ENCODE measurements at regions not wholly inside any gene's neighbourhood (a gene's known extent, or its start where the extent isn't known, plus 50 kb on each side); places are given as distances from the start of the nearest gene placed in this dataset.

DNA sequence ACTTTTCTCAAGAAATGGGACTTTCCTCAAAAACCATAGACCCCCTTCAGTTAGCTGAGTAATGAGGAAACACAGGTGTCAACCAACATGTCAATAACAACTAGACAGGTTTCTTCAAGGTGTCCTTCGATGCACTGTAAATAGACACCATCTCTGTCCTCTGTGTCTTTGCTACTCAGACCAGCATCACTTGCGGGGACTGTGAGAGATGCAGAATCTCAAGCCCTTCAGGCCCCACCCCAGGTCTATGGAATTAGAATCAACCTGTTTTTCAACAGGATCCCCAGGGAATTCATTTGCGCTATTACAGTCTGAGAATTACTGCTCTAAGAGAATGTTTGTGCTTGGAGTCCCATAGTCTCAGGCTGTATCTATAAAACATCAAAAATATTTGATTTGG, 469.9 kb downstream of the COG6 start:
- DNase-seq: no peak
- no peak for TF ChIP-seq CTCF (IDR thresholded peaks at IDR 0.05)
- TF ChIP-seq EP300 (IDR thresholded peaks at IDR 0.05): no peak
- no peak for TF ChIP-seq POLR2A (IDR thresholded peaks at IDR 0.05)
- WGBS, 3 donors: 94 to 98% (median 96%) methylated on average over 3 of the region's 3 CpGs
- Histone ChIP-seq H3K4me1 (ENCODE audit: insufficient read depth) (peaks cover 2% of the 10 kb centered on the region), H3K4me3 (no peak overlapping the region), H3K27me3 (no peaks in the 10 kb centered on the region), H3K36me3 (no peaks in the 10 kb centered on the region), H3K27ac (no peak overlapping the region), H3K9me3 (no peaks in the 10 kb centered on the region)
- intact Hi-C loops (cut with DNase I): no loop called here

DNA sequence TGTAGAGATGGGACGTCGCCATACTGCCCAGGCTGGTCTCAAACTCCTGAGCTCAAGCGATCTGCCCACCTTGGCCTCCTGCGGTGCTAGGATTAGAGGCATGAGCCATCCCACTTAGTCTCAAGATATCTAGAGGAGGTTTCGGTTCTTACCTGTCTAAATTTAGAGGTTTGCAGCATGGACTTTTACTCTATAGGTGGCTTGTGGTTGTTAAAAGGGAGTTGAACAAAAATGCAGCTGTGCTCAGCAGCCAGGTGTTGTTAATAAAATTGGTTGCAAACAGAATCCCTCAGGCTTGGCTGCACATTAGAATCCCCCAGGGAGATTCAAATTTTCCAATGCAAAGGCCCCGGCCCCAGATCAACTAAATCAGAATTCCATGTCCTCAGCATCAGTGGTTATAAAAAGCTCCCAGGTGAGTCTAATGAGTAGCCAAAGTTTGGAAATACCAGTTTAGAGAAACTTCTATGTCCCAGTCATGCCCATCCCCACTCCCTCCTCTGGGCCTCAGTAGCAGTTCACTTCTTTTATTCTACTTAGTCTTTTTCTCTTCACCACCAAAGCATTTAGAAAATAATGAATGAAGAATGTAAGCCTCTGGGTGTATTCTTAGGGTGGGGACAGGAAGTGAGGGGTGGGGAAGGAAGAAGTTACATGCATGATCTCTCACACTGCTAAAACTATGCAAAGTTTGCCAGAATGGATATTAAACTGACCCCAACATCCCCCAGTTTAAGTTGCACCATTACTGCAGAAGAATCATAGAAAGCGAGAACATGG, 471.0 kb downstream of the COG6 start:
- intact Hi-C loops (cut with DNase I): no loop called here
- TF ChIP-seq POLR2A (IDR thresholded peaks at IDR 0.05) (no peak), CTCF (IDR thresholded peaks at IDR 0.05) (no peak), EP300 (IDR thresholded peaks at IDR 0.05) (no peak)
- no peak overlapping the region for H3K27ac ChIP-seq
- no peak for DNase-seq
- H3K27me3 ChIP-seq: no peaks in the 10 kb centered on the region
- no peaks in the 10 kb centered on the region for H3K9me3 ChIP-seq
- H3K36me3 ChIP-seq: no peaks in the 10 kb centered on the region
- WGBS, 3 donors: 93 to 98% (median 95%) methylated on average over 7 of the region's 7 CpGs
- no peaks in the 10 kb centered on the region for H3K4me1 ChIP-seq (ENCODE audit: insufficient read depth)
- H3K4me3 ChIP-seq: no peak overlapping the region

DNA sequence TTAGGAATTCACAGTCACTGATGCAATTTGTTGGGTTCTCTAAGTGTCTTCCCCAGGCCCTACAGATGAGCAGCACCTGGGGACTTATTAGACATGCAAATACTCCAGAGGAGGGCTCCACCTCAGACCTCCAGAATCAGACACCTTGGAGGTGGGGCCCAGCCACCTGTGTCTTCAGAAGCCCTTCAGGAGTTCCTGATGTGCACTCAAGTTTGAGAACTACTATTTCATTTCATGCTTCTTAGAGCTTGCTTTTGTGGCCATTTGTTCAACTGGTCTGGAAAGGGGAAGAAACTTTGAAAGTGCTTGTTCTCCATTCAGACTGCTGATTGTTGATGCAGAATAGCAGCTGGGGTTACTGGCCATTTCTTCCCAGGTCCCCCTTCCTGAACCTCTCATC, 472.0 kb downstream of the COG6 start:
- no peak for DNase-seq
- H3K9me3 ChIP-seq: no peaks in the 10 kb centered on the region

DNA sequence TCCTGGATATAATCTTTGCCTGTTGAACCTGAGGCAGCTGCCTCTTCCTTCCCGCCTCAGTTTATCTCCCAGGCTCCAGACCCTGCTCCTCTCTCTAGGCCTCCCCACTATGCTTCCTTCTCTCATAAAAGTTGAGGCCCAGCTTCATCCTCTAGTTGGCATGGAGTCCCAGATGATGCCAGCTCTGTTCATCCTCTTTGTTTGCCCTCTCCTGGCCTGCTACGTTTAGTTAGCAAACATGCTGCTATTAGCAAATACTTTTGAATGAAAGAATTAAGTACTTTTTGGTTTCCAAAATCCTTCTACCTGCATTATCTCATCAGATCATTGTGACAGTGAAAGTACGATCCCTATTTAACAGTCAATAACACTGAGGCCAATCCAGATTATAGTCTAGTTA, 472.5 kb downstream of the COG6 start:
- 91 to 93% (median 93%) methylated on average over 3 of the region's 3 CpGs for WGBS, 3 donors
- no peaks in the 10 kb centered on the region for H3K4me1 ChIP-seq (ENCODE audit: insufficient read depth)
- intact Hi-C loops (cut with DNase I): no loop called here
- no peak for DNase-seq
- H3K27ac ChIP-seq: no peak overlapping the region
- TF ChIP-seq CTCF (IDR thresholded peaks at IDR 0.05) (no peak), EP300 (IDR thresholded peaks at IDR 0.05) (no peak), POLR2A (IDR thresholded peaks at IDR 0.05) (no peak)
- H3K36me3 ChIP-seq: no peaks in the 10 kb centered on the region
- H3K4me3 ChIP-seq: no peak overlapping the region
- no peaks in the 10 kb centered on the region for H3K27me3 ChIP-seq
- H3K9me3 ChIP-seq: no peaks in the 10 kb centered on the region

More for the DNA sequence above, 472.0 kb downstream of the COG6 start:
- H3K36me3 ChIP-seq: no peaks in the 10 kb centered on the region
- no peak overlapping the region for H3K4me3 ChIP-seq
- no peaks in the 10 kb centered on the region for H3K4me1 ChIP-seq (ENCODE audit: insufficient read depth)
- H3K27ac ChIP-seq: no peak overlapping the region
- H3K27me3 ChIP-seq: no peaks in the 10 kb centered on the region
- intact Hi-C loops (cut with DNase I): no loop called here
- TF ChIP-seq POLR2A (IDR thresholded peaks at IDR 0.05) (no peak), EP300 (IDR thresholded peaks at IDR 0.05) (no peak), CTCF (IDR thresholded peaks at IDR 0.05) (no peak)
